HG02759 (cell line): ENCODE measurements at regions not wholly inside any gene's neighbourhood (a gene's known extent, or its start where the extent isn't known, plus 50 kb on each side); places are given as distances from the start of the nearest gene placed in this dataset.

Experiments used
- ATAC-seq: cut with Tn5 transposase; IDR thresholded peaks from one replicate; pipeline ENCODE4 v1.9.1; 2021; ENCODE audit warnings: mild to moderate bottlenecking, moderate library complexity; ENCODE audit not compliant: unreplicated experiment

GRCh38 chr4:71930459-71930858 lies 101.3 kb upstream of the NPFFR2 start:
- no peak for ATAC-seq

GRCh38 chr4:71932941-71933340 lies 98.9 kb upstream of the NPFFR2 start:
- ATAC-seq = no peak

GRCh38 chr4:71938776-71939175 lies 93.0 kb upstream of the NPFFR2 start:
- ATAC-seq = no peak

- ATAC-seq = no peak
These were observed 90.8 kb upstream of the NPFFR2 start for GRCh38 chr4:71941001-71941400.

- ATAC-seq = no peak
These were observed 86.8 kb upstream of the NPFFR2 start for GRCh38 chr4:71944956-71945355.

- ATAC-seq = peak; percentile 63
These were observed 86.0 kb upstream of the NPFFR2 start for GRCh38 chr4:71945791-71946190.

GRCh38 chr4:71958978-71959377 lies 72.8 kb upstream of the NPFFR2 start:
- no peak for ATAC-seq

- no peak for ATAC-seq
These were observed 69.1 kb upstream of the NPFFR2 start for GRCh38 chr4:71962622-71963264.

GRCh38 chr4:71974681-71975080 lies 57.1 kb upstream of the NPFFR2 start:
- ATAC-seq = no peak

GRCh38 chr4:71976523-71976922 lies 55.3 kb upstream of the NPFFR2 start:
- no peak for ATAC-seq

- ATAC-seq = no peak
These were observed 53.5 kb upstream of the NPFFR2 start for GRCh38 chr4:71978210-71978835.

- no peak for ATAC-seq
These were observed 50.8 kb upstream of the NPFFR2 start for GRCh38 chr4:71980976-71981375.
